ENCODE measurements at regions not wholly inside any gene's neighbourhood (a gene's known extent, or its start where the extent isn't known, plus 50 kb on each side); places are given as distances from the start of the nearest gene placed in this dataset.

- TF ChIP-seq PBX3 (IDR thresholded peaks at IDR 0.05; ENCODE audit: insufficient replicate concordance, low read depth, low read length) (no peak), EP300 (IDR thresholded peaks at IDR 0.05; ENCODE audit: borderline replicate concordance in 1 of 2, control insufficient read depth in 1 of 2, low read depth in 2 of 2, low read length in 2 of 2) (no peak), ELK1 (IDR thresholded peaks at IDR 0.05; ENCODE audit: low read depth, low read length) (no peak), RAD21 (IDR thresholded peaks at IDR 0.05; ENCODE audit: insufficient read depth, low read depth, low read length) (no peak), NBN (IDR thresholded peaks at IDR 0.05) (no peak), GABPA (IDR thresholded peaks at IDR 0.05; ENCODE audit: low read depth) (no peak), JUND (IDR thresholded peaks at IDR 0.05; ENCODE audit: low read depth, low read length) (no peak), RBBP5 (conservative IDR thresholded peaks at IDR 0.05) (no peak), POLR2AphosphoS5 (IDR thresholded peaks at IDR 0.05; ENCODE audit: low read length) (no peak), ZBTB33 (IDR thresholded peaks at IDR 0.05) (no peak), EZH2 (IDR thresholded peaks at IDR 0.05; ENCODE audit: borderline replicate concordance, control insufficient read depth, low read depth, low read length) (no peak)
- TF ChIP-seq, protein P1, sequence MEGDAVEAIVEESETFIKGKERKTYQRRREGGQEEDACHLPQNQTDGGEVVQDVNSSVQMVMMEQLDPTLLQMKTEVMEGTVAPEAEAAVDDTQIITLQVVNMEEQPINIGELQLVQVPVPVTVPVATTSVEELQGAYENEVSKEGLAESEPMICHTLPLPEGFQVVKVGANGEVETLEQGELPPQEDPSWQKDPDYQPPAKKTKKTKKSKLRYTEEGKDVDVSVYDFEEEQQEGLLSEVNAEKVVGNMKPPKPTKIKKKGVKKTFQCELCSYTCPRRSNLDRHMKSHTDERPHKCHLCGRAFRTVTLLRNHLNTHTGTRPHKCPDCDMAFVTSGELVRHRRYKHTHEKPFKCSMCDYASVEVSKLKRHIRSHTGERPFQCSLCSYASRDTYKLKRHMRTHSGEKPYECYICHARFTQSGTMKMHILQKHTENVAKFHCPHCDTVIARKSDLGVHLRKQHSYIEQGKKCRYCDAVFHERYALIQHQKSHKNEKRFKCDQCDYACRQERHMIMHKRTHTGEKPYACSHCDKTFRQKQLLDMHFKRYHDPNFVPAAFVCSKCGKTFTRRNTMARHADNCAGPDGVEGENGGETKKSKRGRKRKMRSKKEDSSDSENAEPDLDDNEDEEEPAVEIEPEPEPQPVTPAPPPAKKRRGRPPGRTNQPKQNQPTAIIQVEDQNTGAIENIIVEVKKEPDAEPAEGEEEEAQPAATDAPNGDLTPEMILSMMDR (IDR thresholded peaks at IDR 0.05 in 2 of 3, conservative IDR thresholded peaks at IDR 0.05 in 1 of 3; ENCODE audit: control insufficient read depth in 2 of 3, extremely low read depth in 1 of 3, insufficient read depth in 1 of 3, low read depth in 3 of 3, low read length in 3 of 3) = no peak
- TF ChIP-seq, protein P2, sequence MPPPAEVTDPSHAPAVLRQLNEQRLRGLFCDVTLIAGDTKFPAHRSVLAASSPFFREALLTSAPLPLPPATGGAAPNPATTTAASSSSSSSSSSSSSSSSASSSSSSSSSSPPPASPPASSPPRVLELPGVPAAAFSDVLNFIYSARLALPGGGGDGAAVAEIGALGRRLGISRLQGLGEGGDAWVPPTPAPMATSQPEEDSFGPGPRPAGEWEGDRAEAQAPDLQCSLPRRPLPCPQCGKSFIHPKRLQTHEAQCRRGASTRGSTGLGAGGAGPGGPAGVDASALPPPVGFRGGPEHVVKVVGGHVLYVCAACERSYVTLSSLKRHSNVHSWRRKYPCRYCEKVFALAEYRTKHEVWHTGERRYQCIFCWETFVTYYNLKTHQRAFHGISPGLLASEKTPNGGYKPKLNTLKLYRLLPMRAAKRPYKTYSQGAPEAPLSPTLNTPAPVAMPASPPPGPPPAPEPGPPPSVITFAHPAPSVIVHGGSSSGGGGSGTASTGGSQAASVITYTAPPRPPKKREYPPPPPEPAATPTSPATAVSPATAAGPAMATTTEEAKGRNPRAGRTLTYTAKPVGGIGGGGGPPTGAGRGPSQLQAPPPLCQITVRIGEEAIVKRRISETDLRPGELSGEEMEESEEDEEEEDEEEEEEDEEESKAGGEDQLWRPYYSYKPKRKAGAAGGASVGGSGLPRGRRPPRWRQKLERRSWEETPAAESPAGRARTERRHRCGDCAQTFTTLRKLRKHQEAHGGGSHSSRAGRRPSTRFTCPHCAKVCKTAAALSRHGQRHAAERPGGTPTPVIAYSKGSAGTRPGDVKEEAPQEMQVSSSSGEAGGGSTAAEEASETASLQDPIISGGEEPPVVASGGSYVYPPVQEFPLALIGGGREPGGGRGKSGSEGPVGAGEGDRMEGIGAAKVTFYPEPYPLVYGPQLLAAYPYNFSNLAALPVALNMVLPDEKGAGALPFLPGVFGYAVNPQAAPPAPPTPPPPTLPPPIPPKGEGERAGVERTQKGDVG (CRISPR knock-in tag; IDR thresholded peaks at IDR 0.05) = no peak
These were observed 117.4 kb upstream of the GNAI1 start for GRCh38 chr7:80017101-80017698.
